Epithelial cell of esophagus (primary cell): ENCODE measurements at regions not wholly inside any gene's neighbourhood (a gene's known extent, or its start where the extent isn't known, plus 50 kb on each side); places are given as distances from the start of the nearest gene placed in this dataset.

Source experiments
- DNase-seq: peaks from one replicate; pipeline ENCODE4 v3.0.0; 2010; ENCODE audit warnings: low read depth
- H3K4me3 ChIP-seq: 2 replicates; pipeline ENCODE4 v1.5.1; 2011; ENCODE audit warnings: mild to moderate bottlenecking, low read length, control low read depth
- TF ChIP-seq, protein P1 (sequence below): IDR thresholded peaks from 2 replicates; pipeline ENCODE4 v1.5.1; 2011; ENCODE audit warnings: low read depth, mild to moderate bottlenecking, low read length, control low read depth, inconsistent platforms; ENCODE audit not compliant: insufficient read depth; ENCODE audit errors: missing control alignments

- TF ChIP-seq, protein P1, sequence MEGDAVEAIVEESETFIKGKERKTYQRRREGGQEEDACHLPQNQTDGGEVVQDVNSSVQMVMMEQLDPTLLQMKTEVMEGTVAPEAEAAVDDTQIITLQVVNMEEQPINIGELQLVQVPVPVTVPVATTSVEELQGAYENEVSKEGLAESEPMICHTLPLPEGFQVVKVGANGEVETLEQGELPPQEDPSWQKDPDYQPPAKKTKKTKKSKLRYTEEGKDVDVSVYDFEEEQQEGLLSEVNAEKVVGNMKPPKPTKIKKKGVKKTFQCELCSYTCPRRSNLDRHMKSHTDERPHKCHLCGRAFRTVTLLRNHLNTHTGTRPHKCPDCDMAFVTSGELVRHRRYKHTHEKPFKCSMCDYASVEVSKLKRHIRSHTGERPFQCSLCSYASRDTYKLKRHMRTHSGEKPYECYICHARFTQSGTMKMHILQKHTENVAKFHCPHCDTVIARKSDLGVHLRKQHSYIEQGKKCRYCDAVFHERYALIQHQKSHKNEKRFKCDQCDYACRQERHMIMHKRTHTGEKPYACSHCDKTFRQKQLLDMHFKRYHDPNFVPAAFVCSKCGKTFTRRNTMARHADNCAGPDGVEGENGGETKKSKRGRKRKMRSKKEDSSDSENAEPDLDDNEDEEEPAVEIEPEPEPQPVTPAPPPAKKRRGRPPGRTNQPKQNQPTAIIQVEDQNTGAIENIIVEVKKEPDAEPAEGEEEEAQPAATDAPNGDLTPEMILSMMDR: no peak
- no peak overlapping the region for H3K4me3 ChIP-seq
- DNase-seq: no peak
Observed at GRCh38 chr7:96837593-96837992, 127.9 kb upstream of the SEM1 start.

DNA sequence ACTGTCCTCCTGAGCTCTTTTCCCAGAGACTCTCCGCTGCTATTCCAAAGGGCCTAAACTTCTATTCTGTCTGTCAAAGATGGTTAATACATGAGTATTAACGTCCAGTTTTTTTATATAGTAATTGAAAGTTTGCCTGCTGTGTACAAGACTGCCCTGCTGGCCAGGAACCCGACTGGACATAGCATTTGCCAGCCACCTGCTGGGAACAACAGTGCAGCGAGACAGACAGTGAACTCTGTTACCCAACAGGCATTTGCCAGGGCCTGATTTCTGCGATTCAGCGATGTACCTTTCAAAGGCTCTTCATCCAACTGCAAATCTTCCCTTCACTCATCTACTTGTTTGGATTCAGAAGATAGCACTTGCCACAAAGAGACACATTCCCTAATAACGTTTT is 128.8 kb upstream of the SEM1 start:
- no peak for DNase-seq
- no peak overlapping the region for H3K4me3 ChIP-seq
- TF ChIP-seq, protein P1: no peak

DNA sequence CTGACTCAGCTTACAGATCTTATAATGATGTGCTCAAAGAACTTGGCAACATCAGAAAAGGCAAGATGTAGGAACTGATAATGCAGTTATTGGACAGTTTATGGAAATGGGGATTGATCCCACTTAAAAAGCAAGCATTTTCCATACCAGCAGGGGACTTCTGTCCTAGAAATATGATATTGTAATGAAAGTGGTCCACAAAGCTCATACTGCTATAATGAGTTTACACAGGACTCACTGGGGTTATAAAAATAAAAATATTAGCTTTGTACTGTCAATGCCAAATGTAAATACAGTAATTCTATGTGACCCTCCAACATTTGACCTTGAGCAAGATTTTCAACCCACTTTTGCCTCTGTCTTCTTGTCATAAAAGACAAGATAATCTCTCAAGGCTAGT is 145.5 kb upstream of the SEM1 start:
- no peak overlapping the region for H3K4me3 ChIP-seq
- TF ChIP-seq, protein P1: no peak
- DNase-seq: no peak

- no peak for DNase-seq
- TF ChIP-seq, protein P1: no peak
- no peak overlapping the region for H3K4me3 ChIP-seq
Observed at GRCh38 chr7:96855691-96856090, 146.0 kb upstream of the SEM1 start.

GRCh38 chr7:96869538-96869937 is 135.8 kb upstream of the DLX6 start:
- no peak for DNase-seq
- TF ChIP-seq, protein P1: no peak
- H3K4me3 ChIP-seq: no peak overlapping the region

- TF ChIP-seq, protein P1: no peak
- peak; percentile 82 for DNase-seq
- H3K4me3 ChIP-seq: no peak overlapping the region
Observed at GRCh38 chr7:96870185-96870584, 135.2 kb upstream of the DLX6 start.

DNA sequence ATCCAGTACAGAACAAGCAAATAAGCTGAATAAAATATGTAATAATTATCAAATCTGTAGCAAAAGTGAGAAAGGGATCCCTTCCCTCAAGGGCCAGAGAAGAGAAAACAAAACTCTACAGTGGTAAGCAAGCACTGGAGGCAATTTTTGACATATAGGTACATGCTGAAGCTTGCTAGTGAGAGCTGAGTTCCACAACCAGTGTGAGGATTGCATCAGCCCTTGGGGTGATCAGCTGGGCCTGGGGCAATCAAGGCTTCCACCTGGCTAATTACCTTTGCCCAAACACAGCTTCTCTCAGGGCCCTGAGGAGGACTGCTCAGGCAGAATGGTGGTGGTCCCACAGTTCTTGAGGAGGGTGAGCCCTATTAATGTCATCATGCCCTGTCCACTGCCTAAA is 134.4 kb upstream of the DLX6 start:
- TF ChIP-seq, protein P1: no peak
- no peak overlapping the region for H3K4me3 ChIP-seq
- DNase-seq: peak; percentile 89
